HEK293T (cell line): ENCODE measurements at regions not wholly inside any gene's neighbourhood (a gene's known extent, or its start where the extent isn't known, plus 50 kb on each side); places are given as distances from the start of the nearest gene placed in this dataset.

ENCODE experiments used
- CTCF ChIA-PET: fragments of 350-600 bp; formaldehyde crosslinking; extraction: SDS; loops from one replicate; lab custom pipeline; 2021; ENCODE audit warnings: antibody characterized with exemption, inconsistent platforms; lab: Yijun Ruan, JAX
- POLR2A ChIA-PET: fragments of 350-600 bp; formaldehyde crosslinking; extraction: SDS; loops from one replicate; lab custom pipeline; 2020; ENCODE audit warnings: antibody characterized with exemption, inconsistent platforms; lab: Yijun Ruan, JAX
- DNase-seq: peaks from one replicate; pipeline ENCODE4 v3.0.0; 2012; ENCODE audit warnings: mixed read lengths; ENCODE audit errors: extremely low spot score
- ARNT ChIP-seq: fragments of 450-650 bp; IDR thresholded peaks from 2 replicates; pipeline ENCODE4 v1.6.1; 2017; ENCODE audit warnings: mild to moderate bottlenecking
- BHLHE40 ChIP-seq: fragments of 450-650 bp; IDR thresholded peaks from 2 replicates; pipeline ENCODE4 v1.6.1; 2016; ENCODE audit warnings: mild to moderate bottlenecking, moderate library complexity, borderline replicate concordance
- CTBP1 ChIP-seq: fragments of 450-650 bp; IDR thresholded peaks from 2 replicates; pipeline ENCODE4 v1.6.1; 2016; ENCODE audit warnings: borderline replicate concordance
- ELF4 ChIP-seq: fragments of 450-650 bp; IDR thresholded peaks from 2 replicates; pipeline ENCODE4 v1.6.1; 2017; ENCODE audit warnings: antibody characterized with exemption
- FOXA1 ChIP-seq: fragments of 450-650 bp; IDR thresholded peaks from 2 replicates; pipeline ENCODE4 v1.6.1; 2016; ENCODE audit warnings: mild to moderate bottlenecking
- FOXK2 ChIP-seq: fragments of 450-650 bp; IDR thresholded peaks from 2 replicates; pipeline ENCODE4 v1.6.1; 2016; ENCODE audit warnings: mild to moderate bottlenecking
- FOXM1 ChIP-seq: fragments of 450-650 bp; IDR thresholded peaks from 2 replicates; pipeline ENCODE4 v1.6.1; 2017; ENCODE audit warnings: mild to moderate bottlenecking, borderline replicate concordance
- HDGF ChIP-seq: fragments of 450-650 bp; IDR thresholded peaks from 2 replicates; pipeline ENCODE4 v1.6.1; 2017; ENCODE audit warnings: antibody characterized with exemption, borderline replicate concordance
- L3MBTL2 ChIP-seq: fragments of 450-650 bp; conservative IDR thresholded peaks from 2 replicates; pipeline ENCODE4 v1.6.1; 2016; ENCODE audit warnings: mild to moderate bottlenecking
- LEF1 ChIP-seq: fragments of 450-650 bp; IDR thresholded peaks from 2 replicates; pipeline ENCODE4 v1.6.1; 2017; ENCODE audit warnings: mild to moderate bottlenecking, borderline replicate concordance
- NFRKB ChIP-seq: fragments of 450-650 bp; IDR thresholded peaks from 2 replicates; pipeline ENCODE4 v1.6.1; 2016; ENCODE audit warnings: mild to moderate bottlenecking, moderate library complexity
- PKNOX1 ChIP-seq: fragments of 450-650 bp; IDR thresholded peaks from 2 replicates; pipeline ENCODE4 v1.6.1; 2016
- SP1 ChIP-seq: fragments of 450-650 bp; IDR thresholded peaks from 2 replicates; pipeline ENCODE4 v1.6.1; 2017
- SUZ12 ChIP-seq: fragments of 450-650 bp; IDR thresholded peaks from 2 replicates; pipeline ENCODE4 v1.6.1; 2016; ENCODE audit warnings: mild to moderate bottlenecking
- TARDBP ChIP-seq: fragments of 450-650 bp; IDR thresholded peaks from 2 replicates; pipeline ENCODE4 v1.6.1; 2016
- ZNF384 ChIP-seq: fragments of 450-650 bp; IDR thresholded peaks from 2 replicates; pipeline ENCODE4 v1.6.1; 2016

- TF ChIP-seq FOXM1 = no peak
- no peak for TF ChIP-seq ARNT
- no peak for TF ChIP-seq BHLHE40
- no peak for TF ChIP-seq SP1
- no peak for TF ChIP-seq FOXK2
- no peak for TF ChIP-seq L3MBTL2
- no peak for TF ChIP-seq SUZ12
- no peak for TF ChIP-seq CTBP1
- TF ChIP-seq PKNOX1 = no peak
- TF ChIP-seq HDGF = no peak
- TF ChIP-seq TARDBP = no peak
- no peak for TF ChIP-seq ELF4
- no peak for DNase-seq
- CTCF ChIA-PET = no interaction called here
- POLR2A ChIA-PET = no interaction called here
Measured at GRCh38 chr1:96076589-96076988, 645.0 kb upstream of the PTBP2 start.

- TF ChIP-seq BHLHE40 = no peak
- TF ChIP-seq ELF4 = no peak
- TF ChIP-seq CTBP1 = no peak
- ChIA-PET POLR2A (no interaction called here), CTCF (no interaction called here)
- no peak for DNase-seq
Measured at GRCh38 chr1:96079581-96079980, 642.0 kb upstream of the PTBP2 start.

- DNase-seq = no peak
- ChIA-PET CTCF (no interaction called here), POLR2A (no interaction called here)
- no peak for TF ChIP-seq L3MBTL2
Measured at GRCh38 chr1:96080925-96081324, 640.7 kb upstream of the PTBP2 start.

- TF ChIP-seq PKNOX1 = no peak
- DNase-seq = no peak
- POLR2A ChIA-PET = no interaction called here
- CTCF ChIA-PET = no interaction called here
Measured at GRCh38 chr1:96087719-96088118, 633.9 kb upstream of the PTBP2 start.

GRCh38 chr1:96090134-96090533 lies 631.5 kb upstream of the PTBP2 start:
- no peak for DNase-seq
- CTCF ChIA-PET = no interaction called here
- TF ChIP-seq ZNF384 (no peak), HDGF (no peak), ELF4 (no peak), CTBP1 (no peak), SP1 (no peak), PKNOX1 (no peak), FOXA1 (no peak), FOXM1 (no peak), ARNT (no peak), BHLHE40 (no peak), TARDBP (no peak)
- POLR2A ChIA-PET = no interaction called here

DNA sequence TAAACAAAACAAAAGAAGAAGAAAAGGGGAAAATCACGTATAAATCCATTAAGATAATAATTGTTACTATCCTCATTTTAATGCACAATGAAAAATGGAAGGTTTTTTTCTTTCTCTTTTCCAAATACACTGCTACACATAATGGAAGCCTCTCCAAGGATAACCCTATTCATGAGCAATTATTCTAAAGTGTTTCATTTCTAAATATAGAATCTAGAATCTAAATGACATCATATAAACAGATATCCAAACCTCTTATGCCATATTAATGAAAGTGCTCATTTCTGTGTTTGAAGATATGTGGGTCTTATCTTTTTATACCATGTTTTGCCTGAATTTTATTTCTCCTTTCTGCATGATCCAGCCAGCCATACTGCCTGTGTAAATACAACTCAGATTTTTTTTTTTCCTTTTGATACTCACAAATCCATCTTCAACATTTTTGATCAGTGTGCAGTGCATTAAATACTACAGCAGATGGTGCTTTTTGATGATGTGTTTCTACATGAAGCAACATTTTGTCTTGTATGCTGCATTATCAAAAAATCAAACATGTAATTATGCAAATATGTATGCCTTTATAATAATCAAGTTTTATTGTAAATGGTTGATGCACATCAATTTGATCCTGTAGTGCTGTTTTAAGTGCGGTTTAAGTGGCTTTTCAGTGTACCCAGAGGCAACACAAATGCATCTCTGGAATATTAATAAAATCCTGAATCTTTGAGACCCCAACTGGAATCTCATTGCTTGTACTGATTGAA lies 625.6 kb upstream of the PTBP2 start:
- POLR2A ChIA-PET = no interaction called here
- no peak for DNase-seq
- TF ChIP-seq CTBP1 = no peak
- TF ChIP-seq TARDBP = no peak
- TF ChIP-seq HDGF = no peak
- TF ChIP-seq BHLHE40 = no peak
- no peak for TF ChIP-seq FOXK2
- no peak for TF ChIP-seq ELF4
- no peak for TF ChIP-seq FOXA1
- no peak for TF ChIP-seq FOXM1
- no peak for TF ChIP-seq LEF1
- TF ChIP-seq L3MBTL2 = no peak
- no peak for TF ChIP-seq ARNT
- TF ChIP-seq SUZ12 = no peak
- no peak for TF ChIP-seq SP1
- no peak for TF ChIP-seq PKNOX1
- CTCF ChIA-PET = no interaction called here

DNA sequence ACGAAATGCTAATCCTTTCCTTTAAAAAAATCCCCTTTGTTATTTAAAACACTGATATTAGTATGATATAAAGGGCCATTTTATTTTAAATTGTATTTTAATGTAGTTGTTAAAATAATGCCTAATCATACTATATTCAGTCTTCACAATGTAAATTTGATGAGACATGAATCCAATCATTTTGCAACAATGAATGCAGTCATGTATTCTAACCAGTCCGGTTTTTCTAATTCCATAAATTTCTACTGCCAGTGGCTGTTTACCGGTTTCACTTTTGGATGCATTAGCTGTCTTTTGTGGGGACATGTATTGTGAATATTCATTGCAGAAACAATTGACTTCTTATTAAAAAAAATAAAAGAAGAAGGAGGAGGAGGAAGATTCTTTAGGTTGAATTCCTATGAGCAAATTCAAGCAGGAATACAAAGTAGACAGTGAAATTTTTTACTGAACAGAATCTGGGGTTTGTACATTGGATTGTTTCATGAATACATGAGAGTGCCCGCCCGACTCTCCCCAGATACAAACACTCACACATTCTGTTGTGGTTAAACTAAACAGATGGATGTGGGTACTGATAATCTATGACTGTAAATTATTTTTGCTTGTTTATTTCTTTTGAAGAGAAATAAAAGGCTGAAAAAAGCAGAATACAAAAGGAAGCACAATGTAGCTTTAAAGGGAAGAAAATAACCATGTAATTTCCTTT lies 624.8 kb upstream of the PTBP2 start:
- ChIA-PET CTCF (no interaction called here), POLR2A (no interaction called here)
- no peak for DNase-seq
- no peak for TF ChIP-seq L3MBTL2
- no peak for TF ChIP-seq SUZ12
- no peak for TF ChIP-seq CTBP1
- TF ChIP-seq ZNF384 = no peak
- no peak for TF ChIP-seq FOXA1
- no peak for TF ChIP-seq SP1
- TF ChIP-seq ELF4 = no peak
- TF ChIP-seq ARNT = no peak
- no peak for TF ChIP-seq FOXK2
- TF ChIP-seq NFRKB = no peak
- no peak for TF ChIP-seq TARDBP
- no peak for TF ChIP-seq FOXM1
- TF ChIP-seq PKNOX1 = no peak
